Naive thymus-derived CD4-positive, alpha-beta T cell (primary cell): ENCODE measurements at regions not wholly inside any gene's neighbourhood (a gene's known extent, or its start where the extent isn't known, plus 50 kb on each side); places are given as distances from the start of the nearest gene placed in this dataset.

ENCODE experiments used
- ATAC-seq: fragments of 150-1000 bp; cut with Tn5 transposase; 2 replicates; pipeline ENCODE4 v1.10.0; 2021; ENCODE audit warnings: mild to moderate bottlenecking, moderate library complexity
- CTCF ChIA-PET: fragments of 350-600 bp; sonication (Branson Sonifier 250); formaldehyde crosslinking; loops from one replicate; lab custom pipeline; 2021; ENCODE audit warnings: antibody characterized with exemption; lab: Charles Lee
- POLR2A ChIA-PET: fragments of 350-600 bp; sonication (Branson Sonifier 250); formaldehyde crosslinking; loops from one replicate; lab custom pipeline; 2021; ENCODE audit warnings: antibody characterized with exemption, inconsistent platforms; lab: Charles Lee
- DNase-seq, 9 donors: peaks; one replicate each; pipeline versions ENCODE4 v3.0.0 to v3.0.0-alpha.2; 2020 to 2022; ENCODE audit warnings: mixed read lengths in 1 of 9
- H3K27ac ChIP-seq: one replicate; pipeline ENCODE4 v1.7.0; 2013; ENCODE audit warnings: mild to moderate bottlenecking, low read depth, low read length, moderate library complexity
- H3K27me3 ChIP-seq, 2 donors: one replicate each; pipeline ENCODE4 v1.7.0; 2013; ENCODE audit warnings: low read length in 2 of 2, mild to moderate bottlenecking in 2 of 2, moderate library complexity in 2 of 2; ENCODE audit not compliant: control insufficient read depth in 2 of 2, insufficient read depth in 2 of 2
- H3K36me3 ChIP-seq, 3 experiments: 1 replicate in 2 of 3; 2 replicates in 1 of 3; pipeline ENCODE4 v1.7.0; 2013; ENCODE audit warnings: low read length in 3 of 3, mild to moderate bottlenecking in 3 of 3, moderate library complexity in 1 of 3; ENCODE audit not compliant: insufficient read depth in 3 of 3, control insufficient read depth in 2 of 3
- H3K4me1 ChIP-seq, 2 donors: one replicate each; pipeline ENCODE4 v1.7.0; 2013; ENCODE audit warnings: low read length in 2 of 2, mild to moderate bottlenecking in 2 of 2, moderate library complexity in 1 of 2; ENCODE audit not compliant: control insufficient read depth in 2 of 2, insufficient read depth in 2 of 2
- H3K4me3 ChIP-seq: 2 replicates; pipeline ENCODE4 v1.7.0; 2013; ENCODE audit warnings: mild to moderate bottlenecking, low read length
- H3K9me3 ChIP-seq, 3 experiments: 1 replicate in 2 of 3; 2 replicates in 1 of 3; pipeline ENCODE4 v1.7.0; 2013; ENCODE audit warnings: low read length in 3 of 3; ENCODE audit not compliant: control insufficient read depth in 2 of 3
- H3K27ac Mint-ChIP-seq, 9 donors: one replicate each; pipeline ENCODE4 v1.8.0; 2020 to 2022; ENCODE audit warnings: mixed read lengths in 9 of 9, mild to moderate bottlenecking in 8 of 9, moderate library complexity in 5 of 9, inconsistent platforms in 2 of 9
- H3K27me3 Mint-ChIP-seq, 5 donors: one replicate each; pipeline ENCODE4 v1.8.0; 2021 to 2022; ENCODE audit warnings: mixed read lengths in 5 of 5, mild to moderate bottlenecking in 1 of 5
- H3K36me3 Mint-ChIP-seq, 5 donors: one replicate each; pipeline ENCODE4 v1.8.0; 2020 to 2022; ENCODE audit warnings: mixed read lengths in 5 of 5, mild to moderate bottlenecking in 3 of 5, inconsistent platforms in 1 of 5
- H3K4me1 Mint-ChIP-seq, 7 donors: one replicate each; pipeline ENCODE4 v1.8.0; 2020 to 2022; ENCODE audit warnings: mixed read lengths in 7 of 7, mild to moderate bottlenecking in 3 of 7, inconsistent platforms in 1 of 7
- H3K4me3 Mint-ChIP-seq, 10 donors: one replicate each; pipeline ENCODE4 v1.8.0; 2020 to 2022; ENCODE audit warnings: mild to moderate bottlenecking in 10 of 10, mixed read lengths in 10 of 10, moderate library complexity in 6 of 10, inconsistent platforms in 2 of 10
- H3K9me3 Mint-ChIP-seq, 11 donors: one replicate each; pipeline ENCODE4 v1.8.0; 2020 to 2022; ENCODE audit warnings: mixed read lengths in 11 of 11, mild to moderate bottlenecking in 4 of 11, inconsistent platforms in 1 of 11, moderate library complexity in 1 of 11
- intact Hi-C, 2 donors: fragments of 100-400 bp; cut with micrococcal nuclease; formaldehyde crosslinking; loops; one replicate each; pipeline ENCODE4 v1.15.1; 2023

GRCh38 chr3:190220362-190220761 is 99.7 kb upstream of the P3H2 start:
- Histone ChIP-seq H3K27ac (no peak overlapping the region), H3K9me3 (no peaks in the 10 kb centered on the region), H3K4me3 (no peak overlapping the region), H3K4me1 (no peaks in the 10 kb centered on the region), H3K27me3 (no peaks in the 10 kb centered on the region), H3K36me3 (no peaks in the 10 kb centered on the region)
- Mint-ChIP-seq H3K4me1 (no peaks in the 10 kb centered on the region), H3K9me3 (peaks cover 0 to 10% (median 4%) of the 10 kb centered on the region in 11 donors), H3K4me3 (no peak overlapping the region), H3K36me3 (no peaks in the 10 kb centered on the region), H3K27ac (no peak overlapping the region), H3K27me3 (peaks cover 0 to 6% (median 2%) of the 10 kb centered on the region in 5 donors)
- ATAC-seq (no peak), DNase-seq (no peak)
- ChIA-PET CTCF (interaction anchor here (0.7 to 1.0 kb wide), 2 partner anchors 9 to 102 kb away, joined by 3 to 5 read pairs; partner anchors contain the start of gene CLDN1), POLR2A (no interaction called here)
- intact Hi-C loops, result loop anchor here in 1 of 2 donors (10.0 kb wide), 1 partner anchor 204 kb away; no protein-coding TSS in a partner anchor

GRCh38 chr3:190217081-190217480 is 96.4 kb upstream of the P3H2 start:
- Mint-ChIP-seq H3K36me3 (no peaks in the 10 kb centered on the region), H3K27me3 (peaks cover 0 to 6% (median 0%) of the 10 kb centered on the region in 5 donors), H3K4me3 (no peak overlapping the region), H3K4me1 (no peaks in the 10 kb centered on the region), H3K9me3 (peaks cover 0 to 17% (median 5%) of the 10 kb centered on the region in 11 donors), H3K27ac (no peak overlapping the region)
- Histone ChIP-seq H3K36me3 (no peaks in the 10 kb centered on the region), H3K9me3 (no peaks in the 10 kb centered on the region), H3K4me3 (no peak overlapping the region), H3K4me1 (no peaks in the 10 kb centered on the region), H3K27ac (no peak overlapping the region), H3K27me3 (no peaks in the 10 kb centered on the region)
- intact Hi-C loops, result no loop called here
- CTCF ChIA-PET, result no interaction called here
- DNase-seq (no peak), ATAC-seq (peak; percentile 38)
- POLR2A ChIA-PET, result no interaction called here

GRCh38 chr3:190213727-190214126 is 93.0 kb upstream of the P3H2 start:
- Mint-ChIP-seq H3K4me1 (no peaks in the 10 kb centered on the region), H3K27me3 (peaks cover 0 to 1% (median under 1%) of the 10 kb centered on the region in 5 donors), H3K4me3 (no peak overlapping the region), H3K27ac (no peak overlapping the region), H3K36me3 (no peaks in the 10 kb centered on the region), H3K9me3 (peaks cover 0 to 11% (median 0%) of the 10 kb centered on the region in 11 donors)
- no peak overlapping the region for H3K27ac ChIP-seq
- H3K4me1 ChIP-seq, result no peaks in the 10 kb centered on the region
- no peak for ATAC-seq
- no peak for DNase-seq
- H3K27me3 ChIP-seq, result no peaks in the 10 kb centered on the region
- intact Hi-C loops, result no loop called here
- no peak overlapping the region for H3K4me3 ChIP-seq
- POLR2A ChIA-PET, result no interaction called here
- no peaks in the 10 kb centered on the region for H3K9me3 ChIP-seq
- CTCF ChIA-PET, result no interaction called here
- no peaks in the 10 kb centered on the region for H3K36me3 ChIP-seq

GRCh38 chr3:190210608-190211007 is 89.9 kb upstream of the P3H2 start:
- Histone ChIP-seq H3K27ac (no peak overlapping the region), H3K9me3 (no peaks in the 10 kb centered on the region), H3K4me3 (no peak overlapping the region), H3K4me1 (no peaks in the 10 kb centered on the region), H3K36me3 (no peaks in the 10 kb centered on the region), H3K27me3 (no peaks in the 10 kb centered on the region)
- ChIA-PET POLR2A (no interaction called here), CTCF (interaction anchor here (0.8 kb wide), 1 partner anchor 323 kb away, joined by 3 read pairs; no protein-coding TSS in a partner anchor)
- no peaks in the 10 kb centered on the region for H3K4me1 Mint-ChIP-seq
- H3K9me3 Mint-ChIP-seq, result peaks cover 0 to 11% (median 0%) of the 10 kb centered on the region in 11 donors
- intact Hi-C loops, result no loop called here
- H3K4me3 Mint-ChIP-seq, result no peak overlapping the region
- no peak for ATAC-seq
- no peak overlapping the region for H3K27ac Mint-ChIP-seq
- peaks cover 0 to 23% (median 4%) of the 10 kb centered on the region in 5 donors for H3K27me3 Mint-ChIP-seq
- no peak for DNase-seq
- H3K36me3 Mint-ChIP-seq, result no peaks in the 10 kb centered on the region

GRCh38 chr3:190209533-190209932 is 88.8 kb upstream of the P3H2 start:
- Histone ChIP-seq H3K9me3 (no peaks in the 10 kb centered on the region), H3K27ac (no peak overlapping the region), H3K4me3 (no peak overlapping the region), H3K27me3 (no peaks in the 10 kb centered on the region), H3K36me3 (no peaks in the 10 kb centered on the region), H3K4me1 (no peaks in the 10 kb centered on the region)
- ChIA-PET POLR2A (interaction anchor here (0.6 kb wide), 1 partner anchor 69 kb away, joined by 3 read pairs; no protein-coding TSS in a partner anchor), CTCF (no interaction called here)
- Mint-ChIP-seq H3K36me3 (no peaks in the 10 kb centered on the region), H3K27me3 (peaks cover 0 to 23% (median 4%) of the 10 kb centered on the region in 5 donors), H3K9me3 (peaks cover 0 to 11% (median 0%) of the 10 kb centered on the region in 11 donors), H3K27ac (no peak overlapping the region), H3K4me3 (no peak overlapping the region), H3K4me1 (no peaks in the 10 kb centered on the region)
- DNase-seq, result no peak
- ATAC-seq, result no peak
- intact Hi-C loops, result no loop called here

GRCh38 chr3:190208196-190208595 is 87.5 kb upstream of the P3H2 start:
- Histone ChIP-seq H3K27ac (no peak overlapping the region), H3K27me3 (no peaks in the 10 kb centered on the region), H3K4me3 (no peak overlapping the region), H3K36me3 (no peaks in the 10 kb centered on the region), H3K4me1 (no peaks in the 10 kb centered on the region), H3K9me3 (no peaks in the 10 kb centered on the region)
- DNase-seq (no peak), ATAC-seq (no peak)
- POLR2A ChIA-PET, result no interaction called here
- CTCF ChIA-PET, result no interaction called here
- no peak overlapping the region for H3K27ac Mint-ChIP-seq
- no peak overlapping the region for H3K4me3 Mint-ChIP-seq
- peaks cover 0 to 11% (median 0%) of the 10 kb centered on the region in 11 donors for H3K9me3 Mint-ChIP-seq
- peaks cover 0 to 3% (median 0%) of the 10 kb centered on the region in 5 donors for H3K36me3 Mint-ChIP-seq
- no peaks in the 10 kb centered on the region for H3K4me1 Mint-ChIP-seq
- peaks cover under 1 to 36% (median 4%) of the 10 kb centered on the region in 5 donors for H3K27me3 Mint-ChIP-seq
- intact Hi-C loops, result no loop called here

- Mint-ChIP-seq H3K27me3 (peaks cover 4 to 40% (median 9%) of the 10 kb centered on the region in 5 donors), H3K4me3 (no peak overlapping the region), H3K9me3 (no peaks in the 10 kb centered on the region), H3K36me3 (peaks cover 0 to 3% (median 0%) of the 10 kb centered on the region in 5 donors), H3K27ac (no peak overlapping the region), H3K4me1 (peaks cover 0 to 4% (median 0%) of the 10 kb centered on the region in 7 donors)
- DNase-seq (no peak), ATAC-seq (peak; percentile 59)
- H3K9me3 ChIP-seq, result no peaks in the 10 kb centered on the region
- H3K27ac ChIP-seq, result no peak overlapping the region
- H3K27me3 ChIP-seq, result no peaks in the 10 kb centered on the region
- H3K36me3 ChIP-seq, result no peaks in the 10 kb centered on the region
- H3K4me1 ChIP-seq, result no peaks in the 10 kb centered on the region
- intact Hi-C loops, result no loop called here
- POLR2A ChIA-PET, result no interaction called here
- CTCF ChIA-PET, result no interaction called here
- no peak overlapping the region for H3K4me3 ChIP-seq
These were observed 85.0 kb upstream of the P3H2 start for GRCh38 chr3:190205739-190206138.
